HG02623 (cell line): ENCODE measurements at regions not wholly inside any gene's neighbourhood (a gene's known extent, or its start where the extent isn't known, plus 50 kb on each side); places are given as distances from the start of the nearest gene placed in this dataset.
"Not testable (repeated sequence)": the region's sequence is repeated elsewhere in the genome, so short reads cannot be mapped to it uniquely, and the experiment has no call there.

ENCODE experiments used
- ATAC-seq: cut with Tn5 transposase; IDR thresholded peaks from one replicate; pipeline ENCODE4 v1.9.1; 2021; ENCODE audit warnings: moderate library complexity; ENCODE audit not compliant: unreplicated experiment

DNA sequence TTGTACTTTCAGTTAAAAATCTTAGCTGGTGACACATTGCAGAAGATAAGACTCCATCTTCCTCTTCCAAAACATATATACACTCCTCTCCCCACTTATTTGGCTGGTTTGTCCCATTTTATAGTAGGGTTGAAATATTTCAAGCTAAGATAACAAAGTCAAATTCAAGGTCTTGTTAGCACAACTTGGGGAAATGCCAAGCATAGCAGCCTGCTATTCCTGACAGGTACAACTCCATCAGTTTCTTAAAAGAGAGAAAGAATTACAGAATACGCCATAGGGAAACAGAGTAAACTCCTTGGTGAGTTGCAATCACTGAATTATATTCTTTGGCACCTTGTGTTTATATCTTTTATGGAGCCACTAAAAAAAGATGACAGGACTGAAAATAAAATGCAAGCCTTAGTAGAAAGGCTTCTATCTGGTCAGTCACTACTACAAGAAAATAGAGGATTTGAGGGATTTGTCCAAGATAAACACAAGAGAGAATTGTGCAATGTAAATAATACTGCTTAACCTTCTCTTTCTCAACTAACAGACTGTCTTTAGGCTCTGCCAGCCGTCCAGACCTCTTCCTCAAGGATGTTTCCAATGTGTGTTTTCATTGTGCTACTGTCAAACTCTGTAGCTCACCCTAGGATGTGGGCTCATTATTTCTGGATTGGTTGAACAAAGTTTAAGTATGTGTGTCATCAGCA is 170.3 kb downstream of the VEGFC start:
- no peak for ATAC-seq

DNA sequence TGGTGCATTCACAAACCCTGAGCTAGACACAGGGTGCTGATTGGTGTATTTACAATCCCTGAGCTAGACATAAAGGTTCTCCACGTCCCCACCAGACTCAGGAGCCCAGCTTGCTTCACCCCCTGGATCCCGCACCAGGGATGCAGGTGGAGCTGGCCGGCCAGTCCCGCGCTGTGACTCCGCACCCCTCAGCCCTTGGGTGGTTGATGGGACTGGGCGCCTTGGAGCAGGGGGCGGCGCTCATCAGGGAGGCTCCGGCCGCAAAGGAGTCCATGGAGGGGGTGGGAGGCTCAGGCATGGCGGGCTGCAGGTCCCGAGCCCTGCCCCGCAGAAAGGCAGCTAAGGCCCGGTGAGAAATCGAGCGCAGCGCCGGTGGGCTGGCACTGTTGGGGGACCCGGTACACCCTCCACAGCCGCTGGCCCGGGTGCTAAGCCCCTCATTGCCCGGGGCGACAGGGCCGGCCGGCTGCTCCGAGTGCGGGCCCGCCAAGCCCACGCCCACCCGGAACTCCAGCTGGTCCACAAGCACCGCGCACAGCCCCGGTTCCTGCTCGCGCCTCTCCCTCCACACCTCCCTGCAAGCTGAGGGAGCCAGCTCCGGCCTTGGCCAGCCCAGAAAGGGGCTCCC is 167.6 kb downstream of the VEGFC start:
- ATAC-seq = not testable (repeated sequence)

DNA sequence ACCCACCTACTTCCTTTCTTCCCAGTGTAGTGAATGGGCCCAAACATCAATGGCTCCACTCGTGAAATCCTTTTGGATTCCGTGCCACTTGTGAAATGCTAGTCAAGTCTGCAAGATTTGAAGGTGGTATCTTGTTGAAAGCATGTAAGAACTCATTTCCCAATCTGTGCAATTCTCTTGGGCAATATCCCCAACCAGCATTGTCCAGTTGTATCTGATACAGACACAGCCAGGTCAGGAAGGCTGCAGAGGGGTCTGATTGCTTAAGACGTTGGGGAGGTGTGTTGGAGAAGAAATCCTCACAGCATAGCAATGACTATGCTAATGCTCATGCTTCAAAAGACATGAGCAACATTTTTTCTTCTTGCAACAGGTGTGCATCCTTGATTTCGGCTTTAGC is 164.8 kb downstream of the VEGFC start:
- ATAC-seq = no peak

DNA sequence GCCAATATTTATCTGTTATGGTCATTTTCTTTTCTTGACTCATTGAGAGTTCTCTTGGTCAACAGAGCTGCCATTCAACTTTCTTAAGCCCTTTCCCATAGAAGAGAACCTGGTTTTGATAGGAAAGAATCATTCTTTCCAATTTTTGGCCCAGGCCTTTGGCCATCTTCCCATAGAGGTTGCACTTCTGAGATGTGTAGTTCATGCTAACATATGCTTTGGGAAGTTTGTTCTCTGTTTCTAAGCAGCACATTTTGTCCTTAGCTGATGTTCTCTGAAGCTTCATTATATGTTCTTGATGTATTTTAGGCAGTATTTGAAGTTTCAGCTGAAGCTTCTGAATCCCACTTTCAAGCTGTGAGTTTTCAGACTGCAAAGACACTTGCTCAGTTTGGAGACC is 161.1 kb downstream of the VEGFC start:
- ATAC-seq = no peak
